Neural cell (in vitro differentiated cells): ENCODE measurements at regions not wholly inside any gene's neighbourhood (a gene's known extent, or its start where the extent isn't known, plus 50 kb on each side); places are given as distances from the start of the nearest gene placed in this dataset.
"Not testable (repeated sequence)": the region's sequence is repeated elsewhere in the genome, so short reads cannot be mapped to it uniquely, and the experiment has no call there.

Source experiments
- H2AFZ ChIP-seq: fragments of 200-600, 300-800 bp; sonication (generic), shearing (Covaris generic); 2 replicates; pipeline ENCODE4 v1.6.0; 2014; ENCODE audit warnings: low read depth, mild to moderate bottlenecking, antibody characterized with exemption, low read length, moderate library complexity
- H3F3A ChIP-seq: fragments of 200-600 bp; shearing (Covaris generic); 2 replicates; pipeline ENCODE4 v1.6.1; 2016; ENCODE audit warnings: mild to moderate bottlenecking, moderate library complexity, mixed read lengths, antibody characterized with exemption, low read length; ENCODE audit not compliant: insufficient read depth, poor library complexity, severe bottlenecking
- H3K27ac ChIP-seq: fragments of 200-600, 300-800 bp; sonication (generic), shearing (Covaris generic); 2 replicates; pipeline ENCODE4 v1.5.1; 2014; ENCODE audit warnings: mild to moderate bottlenecking, low read length, moderate library complexity
- H3K27me3 ChIP-seq: fragments of 300-800, 200-600 bp; sonication (generic), shearing (Covaris generic); 2 replicates; pipeline ENCODE4 v1.6.0; 2014; ENCODE audit warnings: mild to moderate bottlenecking, low read depth, low read length, moderate library complexity; ENCODE audit not compliant: insufficient read depth
- H3K36me3 ChIP-seq: fragments of 300-800, 200-600 bp; sonication (generic), shearing (Covaris generic); 2 replicates; pipeline ENCODE4 v1.5.1; 2014; ENCODE audit warnings: mild to moderate bottlenecking, antibody characterized with exemption, low read length, moderate library complexity; ENCODE audit not compliant: insufficient read depth
- H3K4me2 ChIP-seq: fragments of 300-800, 200-600 bp; sonication (generic), shearing (Covaris generic); 2 replicates; pipeline ENCODE4 v1.6.0; 2014; ENCODE audit warnings: mild to moderate bottlenecking, low read length
- H3K4me3 ChIP-seq: fragments of 300-800, 200-600 bp; sonication (generic), shearing (Covaris generic); 2 replicates; pipeline ENCODE4 v1.5.1; 2014; ENCODE audit warnings: mild to moderate bottlenecking, low read length, moderate library complexity
- H3K79me2 ChIP-seq: fragments of 200-600 bp; shearing (Covaris generic); replicated peaks from 2 replicates; pipeline ENCODE4 v1.6.0; 2014; ENCODE audit warnings: mild to moderate bottlenecking, low read length, moderate library complexity; ENCODE audit not compliant: insufficient read depth
- H3K9ac ChIP-seq: fragments of 300-800, 200-600 bp; sonication (generic), shearing (Covaris generic); 2 replicates; pipeline ENCODE4 v1.6.1; 2016; ENCODE audit warnings: mild to moderate bottlenecking, low read length, mixed read lengths
- H3K9me2 ChIP-seq: fragments of 200-600 bp; shearing (Covaris generic); 2 replicates; pipeline ENCODE4 v1.6.1; 2016; ENCODE audit warnings: mild to moderate bottlenecking, low read length, mixed read lengths; ENCODE audit not compliant: insufficient read depth
- H3K9me3 ChIP-seq: fragments of 200-600, 300-800 bp; sonication (generic), shearing (Covaris generic); 2 replicates; pipeline ENCODE4 v1.6.1; 2016; ENCODE audit warnings: mild to moderate bottlenecking, mixed run types, low read length, moderate library complexity, mixed read lengths
- H4K20me1 ChIP-seq: fragments of 200-600 bp; shearing (Covaris generic); 2 replicates; pipeline ENCODE4 v1.6.1; 2016; ENCODE audit warnings: mild to moderate bottlenecking, mixed run types; ENCODE audit not compliant: insufficient read depth
- EP300 ChIP-seq: fragments of 450-650 bp; conservative IDR thresholded peaks from 2 replicates; pipeline ENCODE4 v1.6.1; 2014; ENCODE audit warnings: antibody characterized with exemption, mild to moderate bottlenecking, moderate library complexity; ENCODE audit not compliant: poor library complexity, severe bottlenecking
- EZH2 ChIP-seq: fragments of 200-600, 300-800 bp; shearing (Covaris generic), sonication (generic); IDR thresholded peaks from 2 replicates; pipeline ENCODE4 v1.6.1; 2014; ENCODE audit warnings: antibody characterized with exemption, low read length, borderline replicate concordance, mild to moderate bottlenecking; ENCODE audit not compliant: insufficient read depth, poor library complexity, severe bottlenecking
- MXI1 ChIP-seq: fragments of 450-650 bp; conservative IDR thresholded peaks from 2 replicates; pipeline ENCODE4 v1.6.1; 2014; ENCODE audit warnings: antibody characterized with exemption, mild to moderate bottlenecking; ENCODE audit not compliant: poor library complexity, severe bottlenecking
- POLR2AphosphoS5 ChIP-seq: IDR thresholded peaks from 2 replicates; pipeline ENCODE4 v1.6.1; 2012
- RAD21 ChIP-seq: fragments of 450-650 bp; conservative IDR thresholded peaks from 2 replicates; pipeline ENCODE4 v1.6.1; 2014; ENCODE audit warnings: antibody characterized with exemption, mild to moderate bottlenecking, moderate library complexity
- SMC3 ChIP-seq: fragments of 450-650 bp; conservative IDR thresholded peaks from 2 replicates; pipeline ENCODE4 v1.6.1; 2014; ENCODE audit warnings: antibody characterized with exemption, mild to moderate bottlenecking, moderate library complexity; ENCODE audit not compliant: poor library complexity
- TAF1 ChIP-seq: IDR thresholded peaks from 2 replicates; pipeline ENCODE4 v1.6.1; 2012; ENCODE audit warnings: low read depth
- TF ChIP-seq, protein P1 (sequence below): IDR thresholded peaks from 2 replicates; pipeline ENCODE4 v1.6.1; 2012; ENCODE audit warnings: borderline replicate concordance
- TF ChIP-seq, protein P2 (sequence below): fragments of 450-650 bp; IDR thresholded peaks from 2 replicates; pipeline ENCODE4 v1.5.1; 2014; ENCODE audit warnings: antibody characterized with exemption, mild to moderate bottlenecking, moderate library complexity; ENCODE audit not compliant: poor library complexity, severe bottlenecking

DNA sequence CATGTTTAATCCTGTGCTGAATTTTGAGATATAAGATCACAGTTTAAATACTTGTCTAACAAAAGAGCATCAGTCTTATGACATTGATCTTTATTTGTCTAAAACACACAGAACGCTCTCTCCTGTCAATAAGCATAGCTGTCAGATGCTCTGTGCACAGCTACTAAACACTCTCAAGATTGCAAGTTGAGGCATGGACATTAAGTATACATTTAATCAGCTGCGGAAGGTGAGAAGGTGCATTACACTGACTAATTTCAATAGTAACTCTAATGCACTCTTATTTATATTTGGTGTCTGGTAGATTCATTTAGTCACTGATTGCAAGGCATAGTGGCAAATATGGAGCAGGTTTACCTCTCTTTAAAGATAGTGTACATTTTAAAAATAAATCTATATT, 580.3 kb upstream of the NRP1 start:
- H3K9me3 ChIP-seq = no peaks in the 10 kb centered on the region
- H3K4me2 ChIP-seq = no peak overlapping the region
- no peak overlapping the region for H3K27ac ChIP-seq
- TF ChIP-seq EP300 (peak; percentile 34), MXI1 (no peak), POLR2AphosphoS5 (peak; percentile 17), TAF1 (no peak), SMC3 (no peak)
- no peaks in the 10 kb centered on the region for H3K79me2 ChIP-seq
- H3K27me3 ChIP-seq = no peaks in the 10 kb centered on the region
- H3K9me2 ChIP-seq = no peaks in the 10 kb centered on the region
- no peaks in the 10 kb centered on the region for H3F3A ChIP-seq
- H3K9ac ChIP-seq = no peak overlapping the region
- no peaks in the 10 kb centered on the region for H4K20me1 ChIP-seq
- H2AFZ ChIP-seq = no peak overlapping the region
- no peak overlapping the region for H3K4me3 ChIP-seq
- no peaks in the 10 kb centered on the region for H3K36me3 ChIP-seq

DNA sequence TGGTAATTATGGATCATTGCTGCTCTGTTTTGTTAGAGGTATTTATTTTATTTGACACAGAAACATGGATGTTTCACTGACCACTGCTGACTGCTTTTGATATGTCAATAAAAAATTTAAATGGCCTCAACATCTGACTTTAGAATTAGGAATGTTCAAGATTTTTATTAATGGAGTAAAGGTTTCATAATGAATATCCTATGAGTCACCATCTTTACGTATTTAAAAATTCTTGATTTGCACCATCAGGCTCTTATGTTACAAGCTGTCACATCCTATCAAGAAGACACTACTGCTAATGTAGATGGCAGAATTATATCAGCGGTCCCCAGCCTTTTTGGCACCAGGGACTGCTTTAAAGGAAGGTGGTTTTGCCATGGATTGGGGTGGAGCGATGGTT, 578.7 kb upstream of the NRP1 start:
- no peaks in the 10 kb centered on the region for H3F3A ChIP-seq
- H3K79me2 ChIP-seq = no peaks in the 10 kb centered on the region
- H3K9ac ChIP-seq = no peak overlapping the region
- TF ChIP-seq EZH2 (no peak), SMC3 (no peak), RAD21 (no peak), EP300 (no peak), POLR2AphosphoS5 (no peak), MXI1 (no peak), TAF1 (no peak)
- TF ChIP-seq, protein P1, sequence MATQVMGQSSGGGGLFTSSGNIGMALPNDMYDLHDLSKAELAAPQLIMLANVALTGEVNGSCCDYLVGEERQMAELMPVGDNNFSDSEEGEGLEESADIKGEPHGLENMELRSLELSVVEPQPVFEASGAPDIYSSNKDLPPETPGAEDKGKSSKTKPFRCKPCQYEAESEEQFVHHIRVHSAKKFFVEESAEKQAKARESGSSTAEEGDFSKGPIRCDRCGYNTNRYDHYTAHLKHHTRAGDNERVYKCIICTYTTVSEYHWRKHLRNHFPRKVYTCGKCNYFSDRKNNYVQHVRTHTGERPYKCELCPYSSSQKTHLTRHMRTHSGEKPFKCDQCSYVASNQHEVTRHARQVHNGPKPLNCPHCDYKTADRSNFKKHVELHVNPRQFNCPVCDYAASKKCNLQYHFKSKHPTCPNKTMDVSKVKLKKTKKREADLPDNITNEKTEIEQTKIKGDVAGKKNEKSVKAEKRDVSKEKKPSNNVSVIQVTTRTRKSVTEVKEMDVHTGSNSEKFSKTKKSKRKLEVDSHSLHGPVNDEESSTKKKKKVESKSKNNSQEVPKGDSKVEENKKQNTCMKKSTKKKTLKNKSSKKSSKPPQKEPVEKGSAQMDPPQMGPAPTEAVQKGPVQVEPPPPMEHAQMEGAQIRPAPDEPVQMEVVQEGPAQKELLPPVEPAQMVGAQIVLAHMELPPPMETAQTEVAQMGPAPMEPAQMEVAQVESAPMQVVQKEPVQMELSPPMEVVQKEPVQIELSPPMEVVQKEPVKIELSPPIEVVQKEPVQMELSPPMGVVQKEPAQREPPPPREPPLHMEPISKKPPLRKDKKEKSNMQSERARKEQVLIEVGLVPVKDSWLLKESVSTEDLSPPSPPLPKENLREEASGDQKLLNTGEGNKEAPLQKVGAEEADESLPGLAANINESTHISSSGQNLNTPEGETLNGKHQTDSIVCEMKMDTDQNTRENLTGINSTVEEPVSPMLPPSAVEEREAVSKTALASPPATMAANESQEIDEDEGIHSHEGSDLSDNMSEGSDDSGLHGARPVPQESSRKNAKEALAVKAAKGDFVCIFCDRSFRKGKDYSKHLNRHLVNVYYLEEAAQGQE = no peak
- TF ChIP-seq, protein P2, sequence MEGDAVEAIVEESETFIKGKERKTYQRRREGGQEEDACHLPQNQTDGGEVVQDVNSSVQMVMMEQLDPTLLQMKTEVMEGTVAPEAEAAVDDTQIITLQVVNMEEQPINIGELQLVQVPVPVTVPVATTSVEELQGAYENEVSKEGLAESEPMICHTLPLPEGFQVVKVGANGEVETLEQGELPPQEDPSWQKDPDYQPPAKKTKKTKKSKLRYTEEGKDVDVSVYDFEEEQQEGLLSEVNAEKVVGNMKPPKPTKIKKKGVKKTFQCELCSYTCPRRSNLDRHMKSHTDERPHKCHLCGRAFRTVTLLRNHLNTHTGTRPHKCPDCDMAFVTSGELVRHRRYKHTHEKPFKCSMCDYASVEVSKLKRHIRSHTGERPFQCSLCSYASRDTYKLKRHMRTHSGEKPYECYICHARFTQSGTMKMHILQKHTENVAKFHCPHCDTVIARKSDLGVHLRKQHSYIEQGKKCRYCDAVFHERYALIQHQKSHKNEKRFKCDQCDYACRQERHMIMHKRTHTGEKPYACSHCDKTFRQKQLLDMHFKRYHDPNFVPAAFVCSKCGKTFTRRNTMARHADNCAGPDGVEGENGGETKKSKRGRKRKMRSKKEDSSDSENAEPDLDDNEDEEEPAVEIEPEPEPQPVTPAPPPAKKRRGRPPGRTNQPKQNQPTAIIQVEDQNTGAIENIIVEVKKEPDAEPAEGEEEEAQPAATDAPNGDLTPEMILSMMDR = no peak
- no peaks in the 10 kb centered on the region for H3K9me3 ChIP-seq
- no peak overlapping the region for H3K4me2 ChIP-seq
- no peaks in the 10 kb centered on the region for H3K27me3 ChIP-seq
- H2AFZ ChIP-seq = no peak overlapping the region
- no peaks in the 10 kb centered on the region for H4K20me1 ChIP-seq
- no peak overlapping the region for H3K4me3 ChIP-seq
- H3K9me2 ChIP-seq = no peaks in the 10 kb centered on the region
- no peak overlapping the region for H3K27ac ChIP-seq
- no peaks in the 10 kb centered on the region for H3K36me3 ChIP-seq

DNA sequence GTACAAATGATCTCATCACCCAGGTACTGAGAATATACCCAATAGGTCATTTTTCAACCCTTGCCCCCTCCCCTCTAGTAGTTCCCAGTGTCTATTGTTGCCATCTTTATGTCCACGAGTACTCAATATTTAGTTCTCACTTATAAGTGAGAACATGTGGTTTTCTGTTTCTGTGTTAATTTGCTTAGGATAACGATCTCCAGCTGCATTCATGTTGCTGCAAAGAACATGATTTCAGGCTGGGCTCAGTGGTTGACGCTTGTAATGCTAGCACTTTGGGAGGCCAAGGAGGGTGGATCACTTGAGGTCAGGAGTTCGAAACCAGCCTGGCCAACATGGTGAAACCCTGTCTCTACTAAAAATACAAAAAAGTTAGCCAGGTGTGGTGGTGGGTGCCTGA, 575.0 kb upstream of the NRP1 start:
- not testable (repeated sequence) for H3K4me2 ChIP-seq, H3K9me3 ChIP-seq, H3K27ac ChIP-seq, H4K20me1 ChIP-seq, H3K36me3 ChIP-seq, H3K9ac ChIP-seq, H3F3A ChIP-seq, H3K27me3 ChIP-seq, H3K79me2 ChIP-seq, H3K9me2 ChIP-seq, H3K4me3 ChIP-seq, H2AFZ ChIP-seq
